HEK293 (cell line): ENCODE measurements at regions not wholly inside any gene's neighbourhood (a gene's known extent, or its start where the extent isn't known, plus 50 kb on each side); places are given as distances from the start of the nearest gene placed in this dataset.
A peak's percentile ranks its signal among the peaks of the same experiment; 100 is the strongest.

Experiments used
- CTCF ChIA-PET: fragments of 350-600 bp; formaldehyde crosslinking; extraction: SDS; loops from one replicate; lab custom pipeline; 2021; ENCODE audit warnings: antibody characterized with exemption; lab: Yijun Ruan, JAX
- POLR2A ChIA-PET: fragments of 300-600 bp; formaldehyde crosslinking; extraction: SDS; loops from one replicate; lab custom pipeline; 2020; ENCODE audit warnings: antibody characterized with exemption, inconsistent platforms; lab: Yijun Ruan, JAX
- H3K27ac ChIP-seq: fragments of 200-500 bp; sonication (Bioruptor generic); 2 replicates; pipeline ENCODE4 v1.5.1; 2014; ENCODE audit warnings: low read depth, low read length, control low read depth, inconsistent platforms; ENCODE audit errors: extremely low read depth
- H3K36me3 ChIP-seq, 2 experiments: fragments of 200-500 bp in 1 of 2; sonication (Bioruptor generic) in 1 of 2; 1 replicate in 1 of 2; 2 replicates in 1 of 2; pipeline ENCODE4 v1.5.1; 2014 to 2017; ENCODE audit warnings: inconsistent platforms in 2 of 2, low read length in 2 of 2; ENCODE audit not compliant: control insufficient read depth in 2 of 2, insufficient read depth in 1 of 2
- H3K4me1 ChIP-seq: fragments of 200-500 bp; sonication (Bioruptor generic); 2 replicates; pipeline ENCODE4 v1.5.1; 2014; ENCODE audit warnings: mild to moderate bottlenecking, low read length, inconsistent platforms; ENCODE audit not compliant: control insufficient read depth, insufficient read depth
- H3K4me3 ChIP-seq: 2 replicates; pipeline ENCODE4 v1.5.1; 2011; ENCODE audit warnings: low read depth, mild to moderate bottlenecking, control low read depth, low read length, moderate library complexity
- H3K9me3 ChIP-seq: fragments of 200-500 bp; sonication (Bioruptor generic); 2 replicates; pipeline ENCODE4 v1.5.1; 2014; ENCODE audit warnings: low read depth, low read length, inconsistent platforms; ENCODE audit not compliant: control insufficient read depth, insufficient read depth
- IKZF3 ChIP-seq: fragments of 450-650 bp; IDR thresholded peaks from 2 replicates; pipeline ENCODE4 v1.5.0; 2018; ENCODE audit warnings: missing biosample characterization, mild to moderate bottlenecking, missing genetic modification characterization, moderate library complexity
- PRDM1 ChIP-seq: fragments of 450-650 bp; formaldehyde crosslinking; IDR thresholded peaks from 2 replicates; pipeline ENCODE4; 2016; ENCODE audit warnings: missing biosample characterization, missing genetic modification characterization
- SALL2 ChIP-seq: fragments of 450-650 bp; formaldehyde crosslinking; IDR thresholded peaks from 2 replicates; pipeline ENCODE4 v1.5.0; 2017; ENCODE audit warnings: missing biosample characterization, mild to moderate bottlenecking, missing genetic modification characterization, borderline replicate concordance
- SCRT1 ChIP-seq: fragments of 450-650 bp; formaldehyde crosslinking; IDR thresholded peaks from 2 replicates; pipeline ENCODE4 v1.5.1; 2016; ENCODE audit warnings: missing biosample characterization, missing genetic modification characterization, borderline replicate concordance
- SCRT2 ChIP-seq: fragments of 450-650 bp; formaldehyde crosslinking; IDR thresholded peaks from 2 replicates; pipeline ENCODE4 v1.5.1; 2016; ENCODE audit warnings: missing biosample characterization, missing genetic modification characterization
- ZBTB17 ChIP-seq: fragments of 450-650 bp; formaldehyde crosslinking; IDR thresholded peaks from 2 replicates; pipeline ENCODE4 v1.5.1; 2016; ENCODE audit warnings: missing biosample characterization, missing genetic modification characterization
- ZNF146 ChIP-seq: fragments of 450-650 bp; formaldehyde crosslinking; IDR thresholded peaks from 2 replicates; pipeline ENCODE4 v1.5.1; 2016; ENCODE audit warnings: missing biosample characterization, missing genetic modification characterization
- ZNF184 ChIP-seq: fragments of 450-650 bp; IDR thresholded peaks from 2 replicates; pipeline ENCODE4 v1.5.1; 2018; ENCODE audit warnings: missing biosample characterization, mild to moderate bottlenecking, missing genetic modification characterization
- ZNF24 ChIP-seq: fragments of 450-650 bp; formaldehyde crosslinking; IDR thresholded peaks from 2 replicates; pipeline ENCODE4 v1.5.1; 2016; ENCODE audit warnings: missing biosample characterization, missing genetic modification characterization
- ZNF341 ChIP-seq: fragments of 450-650 bp; formaldehyde crosslinking; IDR thresholded peaks from 2 replicates; pipeline ENCODE4; 2016; ENCODE audit warnings: low read depth, missing biosample characterization, missing genetic modification characterization
- ZNF521 ChIP-seq: fragments of 450-650 bp; formaldehyde crosslinking; IDR thresholded peaks from 2 replicates; pipeline ENCODE4 v1.5.1; 2017; ENCODE audit warnings: missing biosample characterization, mild to moderate bottlenecking, missing genetic modification characterization
- ZNF585B ChIP-seq: fragments of 450-650 bp; formaldehyde crosslinking; IDR thresholded peaks from 2 replicates; pipeline ENCODE4 v1.5.1; 2016; ENCODE audit warnings: missing biosample characterization, missing genetic modification characterization
- ZNF610 ChIP-seq: fragments of 450-650 bp; formaldehyde crosslinking; IDR thresholded peaks from 2 replicates; pipeline ENCODE4 v1.5.1; 2016; ENCODE audit warnings: missing biosample characterization, missing genetic modification characterization, borderline replicate concordance
- ZNF707 ChIP-seq: fragments of 450-650 bp; formaldehyde crosslinking; IDR thresholded peaks from 2 replicates; pipeline ENCODE4 v1.5.1; 2016; ENCODE audit warnings: missing biosample characterization, missing genetic modification characterization
- ZNF785 ChIP-seq: fragments of 450-650 bp; formaldehyde crosslinking; IDR thresholded peaks from 2 replicates; pipeline ENCODE4 v1.5.1; 2016; ENCODE audit warnings: missing biosample characterization, missing genetic modification characterization
- ZNF791 ChIP-seq: fragments of 450-650 bp; formaldehyde crosslinking; IDR thresholded peaks from 2 replicates; pipeline ENCODE4 v1.5.1; 2016; ENCODE audit warnings: missing biosample characterization, missing genetic modification characterization
- TF ChIP-seq, protein P1 (sequence below): fragments of 450-650 bp; formaldehyde crosslinking; IDR thresholded peaks from 2 replicates; pipeline ENCODE4 v1.5.1; 2017; ENCODE audit warnings: missing biosample characterization, mild to moderate bottlenecking, missing genetic modification characterization, moderate library complexity
- TF ChIP-seq, protein P2 (sequence below): fragments of 450-650 bp; formaldehyde crosslinking; IDR thresholded peaks from 2 replicates; pipeline ENCODE4 v1.5.1; 2016; ENCODE audit warnings: missing biosample characterization, missing genetic modification characterization
- TF ChIP-seq, protein P3 (sequence below): fragments of 450-650 bp; formaldehyde crosslinking; IDR thresholded peaks from 2 replicates; pipeline ENCODE4 v1.5.1; 2016; ENCODE audit warnings: missing biosample characterization, missing genetic modification characterization
- TF ChIP-seq, protein P4 (sequence below): fragments of 450-650 bp; formaldehyde crosslinking; conservative IDR thresholded peaks from 2 replicates; pipeline ENCODE4 v1.5.1; 2016; ENCODE audit warnings: low read depth, missing biosample characterization, missing genetic modification characterization

DNA sequence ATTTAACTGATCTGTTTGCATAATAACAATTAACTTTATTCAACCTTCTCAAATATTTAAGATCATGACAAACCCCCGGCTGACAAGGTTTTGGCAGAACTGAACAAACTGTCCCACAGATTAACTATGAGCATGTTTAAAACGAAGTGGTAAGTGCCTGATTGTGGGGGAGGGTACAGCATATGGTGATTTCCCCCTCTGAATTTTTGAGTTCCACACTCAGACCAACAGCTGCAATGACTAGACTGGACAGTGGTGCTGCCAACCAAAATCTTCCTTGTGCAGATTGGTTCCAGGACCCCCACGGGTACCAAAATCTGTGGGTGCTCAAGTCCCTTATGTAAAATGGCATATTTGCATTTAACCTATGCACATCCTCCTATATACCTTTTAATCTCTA lies 449.5 kb downstream of the SHQ1 start:
- POLR2A ChIA-PET: no interaction called here
- Histone ChIP-seq H3K27ac (no peak overlapping the region), H3K9me3 (no peaks in the 10 kb centered on the region), H3K36me3 (no peaks in the 10 kb centered on the region), H3K4me1 (no peaks in the 10 kb centered on the region; the same call in 1 of the 2 replicates), H3K4me3 (no peak overlapping the region)
- TF ChIP-seq IKZF3 (tag by site-specific recombination): no peak
- TF ChIP-seq ZNF707: no peak
- TF ChIP-seq, protein P1, sequence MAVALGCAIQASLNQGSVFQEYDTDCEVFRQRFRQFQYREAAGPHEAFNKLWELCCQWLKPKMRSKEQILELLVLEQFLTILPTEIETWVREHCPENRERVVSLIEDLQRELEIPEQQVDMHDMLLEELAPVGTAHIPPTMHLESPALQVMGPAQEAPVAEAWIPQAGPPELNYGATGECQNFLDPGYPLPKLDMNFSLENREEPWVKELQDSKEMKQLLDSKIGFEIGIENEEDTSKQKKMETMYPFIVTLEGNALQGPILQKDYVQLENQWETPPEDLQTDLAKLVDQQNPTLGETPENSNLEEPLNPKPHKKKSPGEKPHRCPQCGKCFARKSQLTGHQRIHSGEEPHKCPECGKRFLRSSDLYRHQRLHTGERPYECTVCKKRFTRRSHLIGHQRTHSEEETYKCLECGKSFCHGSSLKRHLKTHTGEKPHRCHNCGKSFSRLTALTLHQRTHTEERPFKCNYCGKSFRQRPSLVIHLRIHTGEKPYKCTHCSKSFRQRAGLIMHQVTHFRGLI: no peak
- TF ChIP-seq ZBTB17: no peak
- TF ChIP-seq ZNF785: no peak
- TF ChIP-seq ZNF24 (tag by site-specific recombination): no peak
- no peak for TF ChIP-seq ZNF521 (tag by site-specific recombination)
- no peak for TF ChIP-seq PRDM1
- TF ChIP-seq, all 188 proteins: peak for 0
- CTCF ChIA-PET: no interaction called here

DNA sequence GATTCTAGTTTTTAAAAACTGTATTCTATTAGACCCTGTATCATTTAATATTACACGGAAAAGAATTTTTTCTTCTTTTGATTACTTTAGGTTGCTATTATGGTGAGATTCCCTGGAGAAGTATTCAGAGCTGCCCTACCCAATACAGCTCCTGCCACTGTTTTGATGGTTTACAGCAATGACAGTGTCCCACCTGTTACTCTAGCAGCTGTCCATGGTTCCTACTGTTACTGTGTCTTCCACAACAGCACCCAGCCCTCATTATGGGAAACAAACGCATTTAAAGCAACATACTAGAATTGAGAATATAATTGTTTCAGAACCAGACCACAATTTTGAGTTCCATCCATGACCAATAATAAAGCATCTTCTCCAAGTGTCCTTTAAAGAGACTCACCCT lies 450.7 kb downstream of the SHQ1 start:
- no peak overlapping the region for H3K4me3 ChIP-seq
- POLR2A ChIA-PET: no interaction called here
- CTCF ChIA-PET: no interaction called here
- H3K27ac ChIP-seq: no peak overlapping the region
- H3K4me1 ChIP-seq: no peaks in the 10 kb centered on the region; the same call in 1 of the 2 replicates
- no peaks in the 10 kb centered on the region for H3K36me3 ChIP-seq
- no peaks in the 10 kb centered on the region for H3K9me3 ChIP-seq
- TF ChIP-seq, protein P2, sequence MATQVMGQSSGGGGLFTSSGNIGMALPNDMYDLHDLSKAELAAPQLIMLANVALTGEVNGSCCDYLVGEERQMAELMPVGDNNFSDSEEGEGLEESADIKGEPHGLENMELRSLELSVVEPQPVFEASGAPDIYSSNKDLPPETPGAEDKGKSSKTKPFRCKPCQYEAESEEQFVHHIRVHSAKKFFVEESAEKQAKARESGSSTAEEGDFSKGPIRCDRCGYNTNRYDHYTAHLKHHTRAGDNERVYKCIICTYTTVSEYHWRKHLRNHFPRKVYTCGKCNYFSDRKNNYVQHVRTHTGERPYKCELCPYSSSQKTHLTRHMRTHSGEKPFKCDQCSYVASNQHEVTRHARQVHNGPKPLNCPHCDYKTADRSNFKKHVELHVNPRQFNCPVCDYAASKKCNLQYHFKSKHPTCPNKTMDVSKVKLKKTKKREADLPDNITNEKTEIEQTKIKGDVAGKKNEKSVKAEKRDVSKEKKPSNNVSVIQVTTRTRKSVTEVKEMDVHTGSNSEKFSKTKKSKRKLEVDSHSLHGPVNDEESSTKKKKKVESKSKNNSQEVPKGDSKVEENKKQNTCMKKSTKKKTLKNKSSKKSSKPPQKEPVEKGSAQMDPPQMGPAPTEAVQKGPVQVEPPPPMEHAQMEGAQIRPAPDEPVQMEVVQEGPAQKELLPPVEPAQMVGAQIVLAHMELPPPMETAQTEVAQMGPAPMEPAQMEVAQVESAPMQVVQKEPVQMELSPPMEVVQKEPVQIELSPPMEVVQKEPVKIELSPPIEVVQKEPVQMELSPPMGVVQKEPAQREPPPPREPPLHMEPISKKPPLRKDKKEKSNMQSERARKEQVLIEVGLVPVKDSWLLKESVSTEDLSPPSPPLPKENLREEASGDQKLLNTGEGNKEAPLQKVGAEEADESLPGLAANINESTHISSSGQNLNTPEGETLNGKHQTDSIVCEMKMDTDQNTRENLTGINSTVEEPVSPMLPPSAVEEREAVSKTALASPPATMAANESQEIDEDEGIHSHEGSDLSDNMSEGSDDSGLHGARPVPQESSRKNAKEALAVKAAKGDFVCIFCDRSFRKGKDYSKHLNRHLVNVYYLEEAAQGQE: peak; percentile 89
- TF ChIP-seq SALL2: no peak
- TF ChIP-seq SCRT2 (tag by site-specific recombination): peak; percentile 65
- TF ChIP-seq SCRT1 (tag by site-specific recombination): peak; percentile 60
- TF ChIP-seq ZNF791 (tag by site-specific recombination): no peak

DNA sequence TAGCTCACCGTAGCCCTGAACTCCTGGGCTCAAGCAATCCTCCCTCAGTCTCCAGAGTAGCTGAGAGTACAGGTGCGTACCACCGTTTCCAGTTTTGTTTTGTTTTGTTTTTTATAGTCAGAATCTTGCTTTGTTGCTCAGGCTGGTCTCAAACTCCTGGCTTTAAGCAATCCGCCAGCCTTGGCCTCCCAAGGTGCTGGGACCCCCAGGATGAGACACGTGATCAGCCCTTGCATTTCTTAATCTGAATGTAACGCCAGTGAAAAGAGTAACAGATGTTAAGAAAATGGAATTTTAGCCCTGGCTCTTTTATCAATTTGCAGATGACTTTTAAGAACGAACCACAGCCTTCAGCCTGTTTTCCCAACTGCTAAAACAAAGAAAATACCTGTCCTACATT lies 451.3 kb downstream of the SHQ1 start:
- CTCF ChIA-PET: no interaction called here
- Histone ChIP-seq H3K27ac (no peak overlapping the region), H3K4me3 (no peak overlapping the region), H3K36me3 (no peaks in the 10 kb centered on the region), H3K9me3 (no peaks in the 10 kb centered on the region), H3K4me1 (peaks cover under 1% of the 10 kb centered on the region; the same call in 1 of the 2 replicates)
- POLR2A ChIA-PET: interaction anchor here (0.6 kb wide), 1 partner anchor 274 kb away, joined by 3 read pairs; no protein-coding TSS in a partner anchor
- no peak for TF ChIP-seq ZNF585B (tag by site-specific recombination)
- no peak for TF ChIP-seq ZNF341 (tag by site-specific recombination)
- no peak for TF ChIP-seq ZBTB17
- TF ChIP-seq ZNF610 (tag by site-specific recombination): no peak
- no peak for TF ChIP-seq ZNF146 (tag by site-specific recombination)
- TF ChIP-seq, protein P3, sequence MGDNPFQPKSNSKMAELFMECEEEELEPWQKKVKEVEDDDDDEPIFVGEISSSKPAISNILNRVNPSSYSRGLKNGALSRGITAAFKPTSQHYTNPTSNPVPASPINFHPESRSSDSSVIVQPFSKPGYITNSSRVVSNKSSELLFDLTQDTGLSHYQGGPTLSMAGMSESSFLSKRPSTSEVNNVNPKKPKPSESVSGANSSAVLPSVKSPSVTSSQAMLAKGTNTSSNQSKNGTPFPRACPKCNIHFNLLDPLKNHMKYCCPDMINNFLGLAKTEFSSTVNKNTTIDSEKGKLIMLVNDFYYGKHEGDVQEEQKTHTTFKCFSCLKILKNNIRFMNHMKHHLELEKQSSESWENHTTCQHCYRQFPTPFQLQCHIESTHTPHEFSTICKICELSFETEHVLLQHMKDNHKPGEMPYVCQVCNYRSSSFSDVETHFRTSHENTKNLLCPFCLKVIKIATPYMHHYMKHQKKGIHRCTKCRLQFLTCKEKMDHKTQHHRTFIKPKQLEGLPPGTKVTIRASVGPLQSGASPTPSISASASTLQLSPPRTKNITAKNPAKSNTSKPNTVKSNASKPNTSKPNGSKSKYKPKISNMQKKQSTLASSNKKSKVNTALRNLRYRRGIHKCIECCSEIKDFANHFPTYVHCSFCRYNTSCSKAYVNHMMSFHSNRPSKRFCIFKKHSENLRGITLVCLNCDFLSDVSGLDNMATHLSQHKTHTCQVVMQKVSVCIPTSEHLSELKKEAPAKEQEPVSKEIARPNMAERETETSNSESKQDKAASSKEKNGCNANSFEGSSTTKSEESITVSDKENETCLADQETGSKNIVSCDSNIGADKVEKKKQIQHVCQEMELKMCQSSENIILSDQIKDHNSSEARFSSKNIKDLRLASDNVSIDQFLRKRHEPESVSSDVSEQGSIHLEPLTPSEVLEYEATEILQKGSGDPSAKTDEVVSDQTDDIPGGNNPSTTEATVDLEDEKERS (tag by site-specific recombination): no peak
- TF ChIP-seq, protein P4, sequence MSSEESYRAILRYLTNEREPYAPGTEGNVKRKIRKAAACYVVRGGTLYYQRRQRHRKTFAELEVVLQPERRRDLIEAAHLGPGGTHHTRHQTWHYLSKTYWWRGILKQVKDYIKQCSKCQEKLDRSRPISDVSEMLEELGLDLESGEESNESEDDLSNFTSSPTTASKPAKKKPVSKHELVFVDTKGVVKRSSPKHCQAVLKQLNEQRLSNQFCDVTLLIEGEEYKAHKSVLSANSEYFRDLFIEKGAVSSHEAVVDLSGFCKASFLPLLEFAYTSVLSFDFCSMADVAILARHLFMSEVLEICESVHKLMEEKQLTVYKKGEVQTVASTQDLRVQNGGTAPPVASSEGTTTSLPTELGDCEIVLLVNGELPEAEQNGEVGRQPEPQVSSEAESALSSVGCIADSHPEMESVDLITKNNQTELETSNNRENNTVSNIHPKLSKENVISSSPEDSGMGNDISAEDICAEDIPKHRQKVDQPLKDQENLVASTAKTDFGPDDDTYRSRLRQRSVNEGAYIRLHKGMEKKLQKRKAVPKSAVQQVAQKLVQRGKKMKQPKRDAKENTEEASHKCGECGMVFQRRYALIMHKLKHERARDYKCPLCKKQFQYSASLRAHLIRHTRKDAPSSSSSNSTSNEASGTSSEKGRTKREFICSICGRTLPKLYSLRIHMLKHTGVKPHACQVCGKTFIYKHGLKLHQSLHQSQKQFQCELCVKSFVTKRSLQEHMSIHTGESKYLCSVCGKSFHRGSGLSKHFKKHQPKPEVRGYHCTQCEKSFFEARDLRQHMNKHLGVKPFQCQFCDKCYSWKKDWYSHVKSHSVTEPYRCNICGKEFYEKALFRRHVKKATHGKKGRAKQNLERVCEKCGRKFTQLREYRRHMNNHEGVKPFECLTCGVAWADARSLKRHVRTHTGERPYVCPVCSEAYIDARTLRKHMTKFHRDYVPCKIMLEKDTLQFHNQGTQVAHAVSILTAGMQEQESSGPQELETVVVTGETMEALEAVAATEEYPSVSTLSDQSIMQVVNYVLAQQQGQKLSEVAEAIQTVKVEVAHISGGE (tag by site-specific recombination): no peak
- TF ChIP-seq ZNF184: no peak
